Ishikawa (cell line): ENCODE measurements at regions not wholly inside any gene's neighbourhood (a gene's known extent, or its start where the extent isn't known, plus 50 kb on each side); places are given as distances from the start of the nearest gene placed in this dataset.

Source experiments
- CEBPB ChIP-seq: IDR thresholded peaks from 2 replicates; pipeline ENCODE4 v1.6.1; 2012
- CREB1 ChIP-seq: IDR thresholded peaks from 2 replicates; pipeline ENCODE4 v1.6.1; 2012; ENCODE audit warnings: low read depth
- EGR1 ChIP-seq: IDR thresholded peaks from 2 replicates; pipeline ENCODE4 v1.6.1; 2012
- EP300 ChIP-seq: IDR thresholded peaks from 2 replicates; pipeline ENCODE4 v1.6.1; 2012; ENCODE audit warnings: borderline replicate concordance
- FOXM1 ChIP-seq: IDR thresholded peaks from 2 replicates; pipeline ENCODE4 v1.6.1; 2012; ENCODE audit warnings: low read depth, borderline replicate concordance
- MAX ChIP-seq: IDR thresholded peaks from 2 replicates; pipeline ENCODE4 v1.6.1; 2012
- NFIC ChIP-seq: IDR thresholded peaks from 2 replicates; pipeline ENCODE4 v1.6.1; 2012
- RAD21 ChIP-seq: IDR thresholded peaks from 2 replicates; pipeline ENCODE4 v1.6.1; 2012; ENCODE audit warnings: low read depth
- REST ChIP-seq: IDR thresholded peaks from 2 replicates; pipeline ENCODE4 v1.6.1; 2012; ENCODE audit warnings: low read depth, mild to moderate bottlenecking
- TAF1 ChIP-seq: IDR thresholded peaks from 2 replicates; pipeline ENCODE4 v1.6.1; 2012; ENCODE audit warnings: low read depth, mild to moderate bottlenecking
- TCF12 ChIP-seq: IDR thresholded peaks from 2 replicates; pipeline ENCODE4 v1.6.1; 2012; ENCODE audit warnings: low read depth
- TEAD4 ChIP-seq: IDR thresholded peaks from 2 replicates; pipeline ENCODE4 v1.6.1; 2012
- USF1 ChIP-seq: IDR thresholded peaks from 2 replicates; pipeline ENCODE4 v1.6.1; 2012
- YY1 ChIP-seq: IDR thresholded peaks from 2 replicates; pipeline ENCODE4 v1.6.1; 2012; ENCODE audit warnings: low read depth
- ZBTB7A ChIP-seq: IDR thresholded peaks from 2 replicates; pipeline ENCODE4 v1.6.1; 2012; ENCODE audit warnings: low read depth

GRCh38 chr6:139882234-139882633 is 507.8 kb upstream of the CITED2 start:
- TF ChIP-seq FOXM1 = no peak
- TF ChIP-seq RAD21 = no peak
- TF ChIP-seq TAF1 = no peak
- TF ChIP-seq TEAD4 = no peak
- no peak for TF ChIP-seq USF1
- TF ChIP-seq TCF12 = no peak
- no peak for TF ChIP-seq CREB1
- no peak for TF ChIP-seq REST
- no peak for TF ChIP-seq ZBTB7A
- no peak for TF ChIP-seq EGR1
- no peak for TF ChIP-seq MAX
- TF ChIP-seq NFIC = no peak
- no peak for TF ChIP-seq EP300
- no peak for TF ChIP-seq YY1
- no peak for TF ChIP-seq CEBPB

- no peak for TF ChIP-seq ZBTB7A
- no peak for TF ChIP-seq USF1
- TF ChIP-seq RAD21 = peak; percentile 84
These were observed 507.3 kb upstream of the CITED2 start for GRCh38 chr6:139881728-139882211.

- no peak for TF ChIP-seq REST
- TF ChIP-seq EGR1 = no peak
- TF ChIP-seq CEBPB = no peak
- no peak for TF ChIP-seq MAX
- TF ChIP-seq YY1 = no peak
- TF ChIP-seq NFIC = no peak
- no peak for TF ChIP-seq USF1
- TF ChIP-seq EP300 = no peak
- TF ChIP-seq FOXM1 = no peak
These were observed 506.8 kb upstream of the CITED2 start for GRCh38 chr6:139881236-139881635.

GRCh38 chr6:139879823-139880356 is 505.4 kb upstream of the CITED2 start:
- TF ChIP-seq CEBPB (no peak), NFIC (no peak), TAF1 (no peak), REST (no peak), TCF12 (no peak), EGR1 (no peak), CREB1 (no peak), MAX (no peak), USF1 (no peak), RAD21 (no peak), FOXM1 (no peak), EP300 (no peak), YY1 (no peak), ZBTB7A (no peak), TEAD4 (no peak)
